Stimulated activated naive CD4-positive, alpha-beta T cell treated with Interleukin-2 at 50 U/mL for 16 hours (primary cell): ENCODE measurements at regions not wholly inside any gene's neighbourhood (a gene's known extent, or its start where the extent isn't known, plus 50 kb on each side); places are given as distances from the start of the nearest gene placed in this dataset.

Experiments
- DNase-seq: peaks from one replicate; lab custom pipeline; 2025; lab: John Stamatoyannopoulos, UW

- DNase-seq, result no peak
These were observed 152.8 kb downstream of the OLFM1 start for GRCh38 chr9:135240222-135240621.

- no peak for DNase-seq
These were observed 153.4 kb downstream of the OLFM1 start for GRCh38 chr9:135240871-135241311.

GRCh38 chr9:135241381-135242048, 154.0 kb downstream of the OLFM1 start:
- DNase-seq, result no peak

DNA sequence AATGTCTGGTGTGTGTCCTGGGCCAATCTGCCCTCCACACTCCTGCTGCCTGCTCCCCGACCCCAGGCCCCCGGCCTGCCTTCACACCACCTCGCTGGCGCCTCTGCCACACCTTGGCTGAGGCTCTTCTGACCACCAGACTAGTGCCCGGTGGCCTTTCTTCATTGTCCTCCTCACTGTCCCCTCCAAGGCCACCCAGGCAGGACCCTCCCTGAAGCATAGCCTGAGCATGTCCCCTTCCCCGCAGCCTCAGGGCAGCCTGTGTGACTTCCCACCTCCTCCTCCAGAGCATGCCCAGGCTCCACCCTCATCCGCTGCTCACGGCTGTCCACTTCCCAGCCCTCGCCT, 154.6 kb downstream of the OLFM1 start:
- no peak for DNase-seq

GRCh38 chr9:135242406-135242805, 154.9 kb downstream of the OLFM1 start:
- DNase-seq, result no peak

GRCh38 chr9:135243201-135244190, 156.0 kb downstream of the OLFM1 start:
- DNase-seq, result no peak

GRCh38 chr9:135244271-135245221, 157.1 kb downstream of the OLFM1 start:
- DNase-seq, result no peak

- DNase-seq, result no peak
These were observed 158.2 kb downstream of the OLFM1 start for GRCh38 chr9:135245482-135246247.

DNA sequence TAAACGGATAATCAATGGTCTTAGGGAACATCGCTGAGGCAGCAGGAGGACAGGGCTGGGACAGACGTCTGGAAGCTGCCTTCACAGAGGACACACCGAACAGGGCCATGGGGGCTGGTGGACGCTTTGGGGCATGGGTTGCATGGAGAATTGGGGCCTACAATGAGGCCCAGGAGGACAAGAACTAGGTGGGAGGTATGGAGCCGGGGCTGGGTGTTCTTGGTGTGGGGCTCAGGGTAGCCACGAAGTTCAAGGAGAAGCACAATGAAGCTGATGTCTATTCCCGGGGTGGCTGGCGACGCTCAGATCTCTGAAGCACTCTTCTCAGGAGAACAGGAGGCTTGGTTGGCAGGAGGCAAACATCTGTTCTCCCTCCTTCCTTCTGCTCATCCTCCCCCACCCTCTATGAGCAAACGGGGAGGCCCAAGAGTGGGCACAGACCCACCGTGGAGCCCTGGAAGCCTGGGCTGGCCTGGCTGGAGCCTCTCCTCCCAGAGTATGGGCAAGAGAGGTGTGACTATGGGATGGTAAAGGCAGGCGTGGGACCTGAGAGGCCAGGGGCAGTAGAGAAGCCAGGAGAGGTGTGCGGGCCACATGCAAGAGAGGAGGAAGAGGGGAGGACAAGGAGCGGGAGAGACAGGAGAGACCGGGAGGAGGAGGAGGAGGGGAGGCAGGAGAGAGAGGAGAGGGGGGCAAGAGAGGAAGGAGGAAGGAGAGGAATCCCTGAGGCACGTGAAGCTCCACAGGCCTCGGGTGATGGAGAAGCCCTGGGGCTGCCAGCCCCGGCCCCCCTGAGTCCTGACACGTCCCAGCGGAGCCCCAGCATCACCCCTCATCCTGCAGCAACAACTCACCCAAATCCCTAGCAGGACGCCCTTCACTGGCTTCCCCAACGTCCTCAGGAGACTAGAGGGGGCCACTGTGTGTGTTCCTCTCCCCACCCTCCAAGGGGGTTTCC, 159.1 kb downstream of the OLFM1 start:
- no peak for DNase-seq

DNA sequence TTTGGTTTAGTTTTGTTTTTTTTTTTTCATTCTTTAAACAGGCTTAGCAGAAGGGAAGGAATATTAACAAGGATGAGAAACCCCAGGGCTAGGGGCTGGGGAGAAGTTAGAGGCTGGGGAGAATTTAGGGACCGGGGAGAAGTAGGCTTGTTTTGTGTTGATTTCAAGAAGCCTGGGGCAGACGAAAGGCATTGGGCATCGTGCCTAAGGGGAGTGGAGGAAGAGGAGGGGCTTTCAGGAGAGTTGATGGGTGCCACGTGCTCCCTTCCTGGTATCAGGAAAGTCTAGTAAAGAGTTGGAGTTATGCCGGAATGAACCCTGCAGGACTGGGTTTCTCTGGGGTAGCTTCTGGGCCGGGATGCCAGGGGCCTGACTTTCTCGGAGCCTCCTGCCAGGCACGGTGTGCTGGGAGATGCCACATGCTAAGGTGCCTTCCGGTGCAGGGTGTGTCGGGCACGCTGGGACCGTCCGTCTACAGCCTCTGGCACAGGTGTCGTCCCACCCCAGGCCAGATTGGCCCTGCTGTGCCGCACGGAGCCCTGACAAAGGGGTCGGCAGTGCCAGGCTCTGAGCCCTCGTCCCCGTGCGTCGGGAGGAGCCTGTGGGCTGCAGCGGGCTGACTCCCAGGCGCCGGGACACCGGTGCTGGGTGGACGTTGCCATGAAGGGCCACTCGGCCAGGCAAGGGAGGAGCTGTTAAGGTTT, 159.9 kb downstream of the OLFM1 start:
- DNase-seq, result no peak

- DNase-seq, result no peak
These were observed 160.6 kb downstream of the OLFM1 start for GRCh38 chr9:135248111-135248510.

- no peak for DNase-seq
These were observed 161.3 kb downstream of the OLFM1 start for GRCh38 chr9:135248721-135249120.

DNA sequence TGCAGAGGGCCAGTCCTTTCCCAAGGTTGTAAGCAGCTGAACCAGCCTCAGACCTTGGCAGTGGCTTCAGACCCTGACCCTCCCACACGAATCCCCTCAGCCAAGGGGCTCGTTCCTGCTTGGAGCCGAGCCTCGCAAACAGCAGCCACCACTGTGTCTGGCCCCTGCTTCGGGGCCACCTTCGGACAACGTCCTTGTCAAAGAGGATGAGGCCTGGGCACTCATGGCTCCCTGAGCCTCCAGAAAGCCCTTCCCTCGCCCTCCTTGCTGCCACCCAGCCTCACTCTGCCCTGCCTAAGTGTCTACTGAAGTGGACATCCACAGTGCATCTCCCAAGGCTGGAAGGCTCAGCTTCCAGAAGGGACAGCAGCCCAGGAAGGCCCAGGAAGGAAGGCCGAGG, 161.7 kb downstream of the OLFM1 start:
- no peak for DNase-seq

DNA sequence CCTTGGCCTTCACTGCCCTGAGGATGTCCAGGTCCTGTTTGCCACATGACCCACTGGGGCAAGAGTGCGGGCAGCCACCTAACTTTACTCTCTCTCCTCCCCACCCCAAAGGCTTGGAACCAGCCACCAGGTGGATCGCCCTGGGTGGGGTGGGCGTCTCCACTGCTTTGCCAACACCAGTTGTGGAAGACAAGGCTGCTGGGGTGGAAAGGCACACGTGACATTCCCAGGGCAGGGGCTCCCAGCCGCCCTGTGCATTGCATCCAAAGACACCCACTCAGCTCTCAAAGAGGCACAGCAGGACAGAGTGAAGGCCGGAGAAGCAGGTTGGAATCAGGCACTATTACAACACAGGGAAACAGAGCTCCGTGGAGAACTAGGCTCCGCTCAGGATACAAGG, 162.2 kb downstream of the OLFM1 start:
- DNase-seq, result no peak

GRCh38 chr9:135251331-135251761, 163.9 kb downstream of the OLFM1 start:
- no peak for DNase-seq

DNA sequence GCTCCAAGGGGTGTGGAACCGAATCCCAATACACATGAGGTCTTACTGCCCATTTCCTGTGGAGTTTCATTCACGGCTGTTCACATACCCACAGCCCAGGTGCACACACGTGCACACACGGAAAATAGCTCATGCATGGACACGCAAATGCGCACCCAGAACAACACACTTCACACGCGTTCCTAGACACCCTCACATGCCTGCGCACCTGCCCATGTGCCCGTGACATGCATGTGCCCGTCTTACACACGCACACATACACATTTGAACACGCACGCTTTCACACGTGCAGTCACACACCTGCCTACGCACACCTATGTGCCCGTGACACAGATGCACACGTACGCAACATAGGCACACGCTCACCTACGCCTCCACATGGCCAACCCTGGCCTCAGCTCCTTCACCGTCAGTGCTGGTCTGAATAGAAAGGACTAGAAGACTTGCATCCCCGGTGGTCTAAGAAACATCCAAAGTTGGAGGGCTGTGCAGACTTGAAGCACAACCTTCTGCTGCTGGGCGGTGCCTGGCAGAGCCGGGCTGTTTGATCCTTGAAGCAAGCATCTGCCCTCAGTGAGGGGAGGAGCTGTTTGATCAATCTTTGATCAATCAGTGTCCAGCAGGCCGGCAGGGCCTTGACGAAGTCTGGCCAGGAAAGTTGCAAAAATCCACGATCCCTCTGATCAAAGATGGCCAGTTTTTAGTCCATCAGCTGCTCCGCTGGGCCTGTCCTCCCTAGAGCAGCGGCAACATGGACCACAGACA, 164.7 kb downstream of the OLFM1 start:
- DNase-seq, result no peak

- no peak for DNase-seq
These were observed 165.5 kb downstream of the OLFM1 start for GRCh38 chr9:135252980-135253304.

GRCh38 chr9:135253305-135254004, 166.0 kb downstream of the OLFM1 start:
- no peak for DNase-seq
